ENCODE measurements at regions not wholly inside any gene's neighbourhood (a gene's known extent, or its start where the extent isn't known, plus 50 kb on each side); places are given as distances from the start of the nearest gene placed in this dataset.

- H2BK12ac ChIP-seq (ENCODE audit: insufficient read length, low read depth, low read length) = no peak overlapping the region
- no peak overlapping the region for H3K4ac ChIP-seq (ENCODE audit: low read depth, low read length)
- no peak overlapping the region for H2AFZ ChIP-seq (ENCODE audit: low read length)
- no peak overlapping the region for H4K91ac ChIP-seq (ENCODE audit: insufficient read length, low read depth, low read length)
- no peak overlapping the region for H2AK5ac ChIP-seq (ENCODE audit: insufficient read length, low read length)
- no peaks in the 10 kb centered on the region; a peak in 1 of 7 replicates for H3K36me3 Mint-ChIP-seq (ENCODE audit: insufficient read depth in 1 of 3, low read depth in 3 of 3)
- H3K14ac ChIP-seq (ENCODE audit: insufficient read depth, low read length) = no peak overlapping the region
- no peak overlapping the region for H4K5ac ChIP-seq (ENCODE audit: insufficient read length, low read depth, low read length)
- no peak overlapping the region for H3K27ac Mint-ChIP-seq
- H2BK120ac ChIP-seq (ENCODE audit: low read depth, low read length, poor library complexity, severe bottlenecking) = no peak overlapping the region
- H3K23ac ChIP-seq (ENCODE audit: insufficient read length, low read depth, low read length) = no peak overlapping the region
- H4K8ac ChIP-seq (replicated peaks; ENCODE audit: insufficient read length, low read depth, low read length) = no peak overlapping the region
- no peaks in the 10 kb centered on the region for H3K27me3 ChIP-seq (ENCODE audit: insufficient read depth, low read length)
- no peak overlapping the region for H3K9ac ChIP-seq (ENCODE audit: extremely low read depth, insufficient read length, low read length)
- peaks cover 6 to 8% of the 10 kb centered on the region in 2 experiments for H3K4me1 Mint-ChIP-seq
- no peak overlapping the region for H3K27ac ChIP-seq (ENCODE audit: insufficient read length, low read depth, low read length)
- H4K20me1 ChIP-seq (ENCODE audit: control insufficient read depth, insufficient read depth, insufficient read length) = no peaks in the 10 kb centered on the region
- H3K23me2 ChIP-seq (ENCODE audit: insufficient read length, low read depth, low read length, poor library complexity, severe bottlenecking) = no peaks in the 10 kb centered on the region
- no peak overlapping the region for H2BK20ac ChIP-seq (ENCODE audit: low read depth, low read length, poor library complexity, severe bottlenecking)
- H3K4me1 ChIP-seq (ENCODE audit: insufficient read depth, low read length) = no peaks in the 10 kb centered on the region
- H2BK5ac ChIP-seq (ENCODE audit: insufficient read length, low read length) = no peak overlapping the region
- H3K79me1 ChIP-seq (ENCODE audit: insufficient read depth, low read depth, low read length, poor library complexity, severe bottlenecking) = no peaks in the 10 kb centered on the region
- H3K18ac ChIP-seq (ENCODE audit: insufficient read length, low read depth, low read length) = no peak overlapping the region
- H3K79me2 ChIP-seq (ENCODE audit: insufficient read depth, low read length) = no peaks in the 10 kb centered on the region
- no peaks in the 10 kb centered on the region for H3K9me3 Mint-ChIP-seq
- H3K27me3 Mint-ChIP-seq (ENCODE audit: low read depth) = no peaks in the 10 kb centered on the region
- DNase-seq = no peak
- no CpG with 5 or more reads among the region's 1 CpG for WGBS (ENCODE audit: extremely low coverage, insufficient read length, low lambda C conversion rate)
- no peak overlapping the region for H3K4me2 ChIP-seq (ENCODE audit: insufficient read depth, insufficient read length, low read length)
- H2BK15ac ChIP-seq (ENCODE audit: low read depth, low read length) = no peak overlapping the region
- H3T11ph ChIP-seq (ENCODE audit: low read length) = no peak overlapping the region
- no peak overlapping the region for H3K4me3 Mint-ChIP-seq
- no peak overlapping the region for H3K56ac ChIP-seq (ENCODE audit: insufficient read length, low read depth, low read length)
- H3K9me3 ChIP-seq (ENCODE audit: control insufficient read depth, low read depth, low read length) = no peaks in the 10 kb centered on the region
- TF ChIP-seq CTCF (conservative IDR thresholded peaks at IDR 0.05) = no peak
These were observed 249.4 kb upstream of the LINC00305 start for GRCh38 chr18:64398320-64398719.
